ENCODE measurements at regions not wholly inside any gene's neighbourhood (a gene's known extent, or its start where the extent isn't known, plus 50 kb on each side); places are given as distances from the start of the nearest gene placed in this dataset.

DNA sequence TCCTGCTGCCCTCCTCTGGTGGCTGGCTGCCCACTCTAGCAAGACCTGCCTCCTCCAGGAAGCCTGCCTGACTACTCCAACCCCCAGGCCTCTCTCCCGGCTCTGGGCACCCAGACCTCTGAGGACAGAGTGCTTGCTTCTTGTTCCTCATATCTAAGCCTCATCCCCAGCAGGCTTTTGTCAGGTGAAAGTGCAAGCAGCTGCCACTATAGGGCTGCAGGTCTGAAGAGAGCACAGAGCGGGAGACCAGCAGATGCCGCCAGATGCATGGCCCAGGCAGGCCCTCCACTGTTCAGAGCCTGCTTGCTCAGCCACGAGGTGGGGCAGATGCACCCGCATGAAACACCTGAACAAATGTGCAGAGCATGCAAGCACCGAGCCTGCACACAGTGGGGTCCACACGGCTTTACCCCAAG lies 73.0 kb downstream of the SERPINA3 start:
- no peak overlapping the region for H3K27ac ChIP-seq
- 83 to 100% methylated on average over 1 of the region's 7 CpGs for WGBS, 2 donors (ENCODE audit: low coverage in 1 of 2)
- H3K4me1 ChIP-seq: peaks cover 0 to 9% (median 0%) of the 10 kb centered on the region in 3 donors
- ATAC-seq: no peak
- peaks cover 22% of the 10 kb centered on the region for H3K27me3 ChIP-seq
- H3K4me3 ChIP-seq: no peak overlapping the region
- TF ChIP-seq POLR2AphosphoS5 (IDR thresholded peaks at IDR 0.05) (no peak), EP300 (IDR thresholded peaks at IDR 0.05) (no peak), POLR2A (IDR thresholded peaks at IDR 0.05) (no peak)
- TF ChIP-seq, protein P1, sequence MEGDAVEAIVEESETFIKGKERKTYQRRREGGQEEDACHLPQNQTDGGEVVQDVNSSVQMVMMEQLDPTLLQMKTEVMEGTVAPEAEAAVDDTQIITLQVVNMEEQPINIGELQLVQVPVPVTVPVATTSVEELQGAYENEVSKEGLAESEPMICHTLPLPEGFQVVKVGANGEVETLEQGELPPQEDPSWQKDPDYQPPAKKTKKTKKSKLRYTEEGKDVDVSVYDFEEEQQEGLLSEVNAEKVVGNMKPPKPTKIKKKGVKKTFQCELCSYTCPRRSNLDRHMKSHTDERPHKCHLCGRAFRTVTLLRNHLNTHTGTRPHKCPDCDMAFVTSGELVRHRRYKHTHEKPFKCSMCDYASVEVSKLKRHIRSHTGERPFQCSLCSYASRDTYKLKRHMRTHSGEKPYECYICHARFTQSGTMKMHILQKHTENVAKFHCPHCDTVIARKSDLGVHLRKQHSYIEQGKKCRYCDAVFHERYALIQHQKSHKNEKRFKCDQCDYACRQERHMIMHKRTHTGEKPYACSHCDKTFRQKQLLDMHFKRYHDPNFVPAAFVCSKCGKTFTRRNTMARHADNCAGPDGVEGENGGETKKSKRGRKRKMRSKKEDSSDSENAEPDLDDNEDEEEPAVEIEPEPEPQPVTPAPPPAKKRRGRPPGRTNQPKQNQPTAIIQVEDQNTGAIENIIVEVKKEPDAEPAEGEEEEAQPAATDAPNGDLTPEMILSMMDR (IDR thresholded peaks at IDR 0.05): no peak
- H3K36me3 ChIP-seq: no peaks in the 10 kb centered on the region
- H3K9me3 ChIP-seq: no peaks in the 10 kb centered on the region

DNA sequence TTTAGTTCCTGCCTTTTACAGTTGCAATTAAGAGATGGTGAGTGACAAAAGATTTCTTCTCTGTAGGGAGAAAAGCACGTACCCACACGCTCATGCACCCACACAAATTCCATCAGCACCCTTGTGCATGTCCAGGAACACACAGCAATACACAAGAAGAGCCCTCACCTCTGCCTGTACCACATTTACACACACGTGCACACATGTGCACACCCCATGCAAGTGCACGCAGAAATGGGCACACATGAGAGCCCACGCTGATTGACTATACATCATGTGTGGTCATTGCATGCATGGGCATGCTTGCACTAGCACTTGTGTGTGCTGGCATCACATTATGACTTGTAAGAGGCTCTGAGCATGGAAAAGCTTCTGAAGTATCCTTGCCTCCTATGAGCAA lies 70.5 kb downstream of the SERPINA3 start:
- no peaks in the 10 kb centered on the region for H3K4me1 ChIP-seq
- no peak overlapping the region for H3K4me3 ChIP-seq
- H3K27me3 ChIP-seq: peaks cover 28% of the 10 kb centered on the region
- ATAC-seq: no peak
- H3K27ac ChIP-seq: no peak overlapping the region
- TF ChIP-seq POLR2A (IDR thresholded peaks at IDR 0.05) (no peak), POLR2AphosphoS5 (IDR thresholded peaks at IDR 0.05) (no peak), EP300 (IDR thresholded peaks at IDR 0.05) (no peak)
- TF ChIP-seq, protein P1 (IDR thresholded peaks at IDR 0.05): no peak
- no peaks in the 10 kb centered on the region for H3K9me3 ChIP-seq
- WGBS, 2 donors (ENCODE audit: low coverage in 1 of 2): 72 to 96% methylated on average over 2 to 3 of the region's 5 CpGs
- H3K36me3 ChIP-seq: no peaks in the 10 kb centered on the region

DNA sequence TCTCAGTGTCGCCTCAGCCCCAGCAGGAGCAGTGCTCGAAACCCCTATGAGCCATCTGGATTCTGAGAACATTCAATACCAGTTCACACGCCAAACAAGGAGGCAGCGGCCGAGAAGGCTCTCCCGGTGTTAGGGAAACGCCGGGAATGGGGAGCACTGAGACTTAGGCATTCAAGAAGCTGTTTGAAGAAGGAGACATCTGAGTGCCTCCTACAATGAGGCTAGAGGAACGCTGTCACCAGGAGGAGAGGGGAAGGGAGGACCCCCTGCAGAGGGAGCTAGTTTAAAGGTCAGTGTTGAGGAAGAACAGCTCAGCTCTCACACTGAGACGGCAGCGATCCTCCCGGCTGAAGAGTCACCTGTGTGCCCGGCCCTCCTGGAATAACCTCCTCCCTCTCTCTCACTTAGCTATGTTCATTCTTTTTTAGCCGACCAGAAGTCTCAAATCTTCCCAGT lies 69.9 kb downstream of the SERPINA3 start:
- no peaks in the 10 kb centered on the region for H3K4me1 ChIP-seq
- WGBS, 2 donors (ENCODE audit: low coverage in 1 of 2): 54 to 84% methylated on average over 6 to 11 of the region's 14 CpGs
- TF ChIP-seq EP300 (IDR thresholded peaks at IDR 0.05): no peak
- TF ChIP-seq POLR2A (IDR thresholded peaks at IDR 0.05): no peak
- TF ChIP-seq POLR2AphosphoS5 (IDR thresholded peaks at IDR 0.05): no peak
- TF ChIP-seq, protein P1 (IDR thresholded peaks at IDR 0.05): no peak
- no peak for ATAC-seq
- no peaks in the 10 kb centered on the region for H3K36me3 ChIP-seq
- no peak overlapping the region for H3K4me3 ChIP-seq
- no peak overlapping the region for H3K27ac ChIP-seq
- peaks cover 35% of the 10 kb centered on the region for H3K27me3 ChIP-seq
- no peaks in the 10 kb centered on the region for H3K9me3 ChIP-seq

DNA sequence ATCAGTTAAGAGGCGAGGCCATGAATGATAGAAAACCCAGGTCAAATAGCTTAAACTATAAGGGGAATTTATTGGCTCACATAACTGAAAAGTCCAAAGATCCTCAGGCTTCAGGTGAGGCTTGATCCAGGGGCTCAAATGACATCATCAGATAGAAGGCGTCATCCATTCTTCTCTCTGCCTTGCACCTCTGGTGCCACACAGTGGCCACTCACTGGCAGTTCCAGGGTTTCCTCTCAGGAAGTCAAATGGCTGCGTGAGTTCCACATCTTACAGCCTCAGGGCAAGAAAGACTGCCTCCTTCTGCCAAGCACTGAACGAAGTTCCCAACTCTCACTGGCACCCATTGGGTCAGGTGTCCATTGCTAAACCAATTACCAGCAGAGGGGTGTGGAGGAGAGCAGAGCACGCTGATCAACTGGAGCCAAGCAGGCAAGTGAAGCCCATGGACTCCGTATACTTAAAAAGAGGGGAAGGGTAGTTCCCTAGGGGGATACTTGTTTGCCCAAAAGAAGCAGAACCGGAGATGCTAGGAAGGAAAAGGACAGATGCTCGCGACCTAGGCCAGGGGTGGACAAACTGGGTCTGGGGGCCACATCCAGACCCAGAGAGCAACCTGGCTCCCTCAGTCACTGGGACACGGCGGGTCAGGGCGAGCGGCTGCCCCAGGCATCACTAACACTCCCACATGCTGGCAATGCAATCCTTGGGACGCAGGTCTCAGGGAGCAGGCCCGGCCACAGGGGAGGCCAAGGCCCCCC lies 69.3 kb downstream of the SERPINA3 start:
- no peak for ATAC-seq
- Histone ChIP-seq H3K27me3 (peaks cover 32% of the 10 kb centered on the region), H3K4me3 (no peak overlapping the region), H3K27ac (no peak overlapping the region), H3K4me1 (no peaks in the 10 kb centered on the region), H3K9me3 (no peaks in the 10 kb centered on the region), H3K36me3 (no peaks in the 10 kb centered on the region)
- WGBS, 2 donors (ENCODE audit: low coverage in 1 of 2): 71 to 94% methylated on average over 3 to 9 of the region's 15 CpGs
- no peak for TF ChIP-seq POLR2AphosphoS5 (IDR thresholded peaks at IDR 0.05)
- TF ChIP-seq, protein P1 (IDR thresholded peaks at IDR 0.05): peak in 2 of 4 experiments; percentile 15 to 32
- no peak for TF ChIP-seq POLR2A (IDR thresholded peaks at IDR 0.05)
- no peak for TF ChIP-seq EP300 (IDR thresholded peaks at IDR 0.05)

DNA sequence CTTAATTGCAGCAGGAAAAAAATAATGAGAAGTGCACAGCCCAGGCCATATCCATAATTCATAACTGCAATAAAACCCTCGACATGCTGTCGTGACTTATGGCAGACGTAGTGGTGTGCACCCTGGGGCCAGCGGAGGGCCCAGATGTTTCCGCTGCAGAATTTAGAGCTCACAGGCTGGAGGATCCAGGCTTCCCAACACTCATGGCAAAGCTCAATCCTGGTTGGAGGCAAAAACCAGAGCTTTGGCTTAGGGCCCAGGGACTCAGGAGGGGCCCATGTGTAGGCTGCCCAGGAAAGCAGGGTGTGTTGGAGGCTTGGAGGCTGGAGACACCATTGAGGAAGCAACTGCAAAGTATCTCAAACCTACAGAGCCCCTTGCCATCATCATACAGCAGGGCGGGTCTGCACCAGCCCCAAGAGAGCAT lies 68.7 kb downstream of the SERPINA3 start:
- Histone ChIP-seq H3K27ac (no peak overlapping the region), H3K36me3 (no peaks in the 10 kb centered on the region), H3K9me3 (no peaks in the 10 kb centered on the region), H3K4me1 (no peaks in the 10 kb centered on the region), H3K4me3 (no peak overlapping the region), H3K27me3 (peaks cover 26% of the 10 kb centered on the region)
- ATAC-seq: no peak
- TF ChIP-seq POLR2AphosphoS5 (IDR thresholded peaks at IDR 0.05) (no peak), EP300 (IDR thresholded peaks at IDR 0.05) (no peak), POLR2A (IDR thresholded peaks at IDR 0.05) (no peak)
- TF ChIP-seq, protein P1 (IDR thresholded peaks at IDR 0.05): no peak
- 85 to 100% methylated on average over 1 to 4 of the region's 6 CpGs for WGBS, 2 donors (ENCODE audit: low coverage in 1 of 2)

Measured in gastroesophageal sphincter (tissue), 4 donors.